ENCODE measurements at regions not wholly inside any gene's neighbourhood (a gene's known extent, or its start where the extent isn't known, plus 50 kb on each side); places are given as distances from the start of the nearest gene placed in this dataset.

DNA sequence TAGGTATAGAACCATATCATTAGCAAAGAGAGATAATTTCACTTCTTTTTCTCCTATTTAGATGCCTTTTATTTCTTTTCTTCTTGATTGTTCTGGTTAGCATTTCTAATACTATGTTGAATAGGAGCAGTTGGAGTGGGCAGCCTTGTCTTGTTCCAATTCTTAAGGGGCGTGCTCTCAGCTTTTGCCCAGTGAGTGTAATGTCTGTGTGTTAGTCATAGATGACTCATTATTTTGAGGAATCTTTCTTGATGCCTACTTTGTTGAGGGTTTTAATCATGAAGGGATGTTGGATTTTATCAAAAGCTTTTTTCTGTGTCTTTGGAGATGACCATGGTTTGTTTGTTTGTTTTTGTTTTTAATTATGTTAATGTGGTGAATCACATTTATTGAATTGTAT is 1453.1 kb upstream of the SLC39A10 start:
- Histone ChIP-seq H3K27me3 (no peaks in the 10 kb centered on the region), H3K36me3 (no peaks in the 10 kb centered on the region), H3K4me3 (no peak overlapping the region), H3K27ac (no peak overlapping the region), H3K4me1 (no peaks in the 10 kb centered on the region), H3K9me3 (no peaks in the 10 kb centered on the region)
- intact Hi-C loops (cut with DNase I; ENCODE audit: low total_unique reads) (no loop called here), in situ Hi-C loops (cut with MboI; ENCODE audit: low sequenced_read_pairs in 4 of 4) (no loop called here)
- ATAC-seq: no peak
- TF ChIP-seq POLR2A (IDR thresholded peaks at IDR 0.05): no peak
- TF ChIP-seq CTCF (IDR thresholded peaks at IDR 0.05 in 4 of 5, conservative IDR thresholded peaks at IDR 0.05 in 1 of 5): no peak
- no peak for DNase-seq

GRCh38 chr2:194182888-194183287 is 1474.1 kb upstream of the SLC39A10 start:
- Histone ChIP-seq H3K27ac (no peak overlapping the region), H3K36me3 (no peaks in the 10 kb centered on the region), H3K27me3 (no peaks in the 10 kb centered on the region), H3K9me3 (no peaks in the 10 kb centered on the region), H3K4me3 (no peak overlapping the region), H3K4me1 (no peaks in the 10 kb centered on the region)
- no peak for ATAC-seq
- in situ Hi-C loops (cut with MboI; ENCODE audit: low sequenced_read_pairs in 4 of 4) (no loop called here), intact Hi-C loops (cut with DNase I; ENCODE audit: low total_unique reads) (no loop called here)
- no peak for DNase-seq
- no peak for TF ChIP-seq POLR2A (IDR thresholded peaks at IDR 0.05)
- TF ChIP-seq CTCF (IDR thresholded peaks at IDR 0.05 in 4 of 5, conservative IDR thresholded peaks at IDR 0.05 in 1 of 5): no peak

- no peak for ATAC-seq
- intact Hi-C loops (cut with DNase I; ENCODE audit: low total_unique reads): no loop called here
- Histone ChIP-seq H3K36me3 (no peaks in the 10 kb centered on the region), H3K4me1 (no peaks in the 10 kb centered on the region), H3K9me3 (no peaks in the 10 kb centered on the region), H3K4me3 (no peak overlapping the region), H3K27ac (no peak overlapping the region), H3K27me3 (no peaks in the 10 kb centered on the region)
- no peak for DNase-seq
- TF ChIP-seq CTCF (IDR thresholded peaks at IDR 0.05 in 4 of 5, conservative IDR thresholded peaks at IDR 0.05 in 1 of 5) (no peak), POLR2A (IDR thresholded peaks at IDR 0.05) (no peak)
- in situ Hi-C loops (cut with MboI; ENCODE audit: low sequenced_read_pairs in 4 of 4): no loop called here
Observed at GRCh38 chr2:194176134-194176533, 1480.9 kb upstream of the SLC39A10 start.

DNA sequence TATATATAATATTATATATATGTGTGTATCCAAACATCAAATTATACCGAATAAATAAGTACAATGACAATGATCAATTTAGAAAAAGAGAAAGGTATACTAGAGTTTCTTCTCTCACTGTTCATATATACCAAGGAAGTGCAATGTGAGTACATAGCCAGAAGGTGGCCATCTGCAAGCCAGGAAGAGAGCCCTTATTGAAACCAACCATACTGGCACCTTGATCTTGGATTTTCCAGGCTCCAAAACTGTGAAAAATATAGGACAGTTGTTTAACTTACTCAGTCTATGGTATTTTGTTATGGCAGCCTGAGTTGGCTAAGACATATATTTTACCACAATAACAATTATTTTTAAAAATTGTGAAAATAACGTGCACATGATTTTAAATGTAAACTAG is 1490.2 kb upstream of the SLC39A10 start:
- intact Hi-C loops (cut with DNase I; ENCODE audit: low total_unique reads) (no loop called here), in situ Hi-C loops (cut with MboI; ENCODE audit: low sequenced_read_pairs in 4 of 4) (no loop called here)
- Histone ChIP-seq H3K27ac (no peak overlapping the region), H3K4me1 (no peaks in the 10 kb centered on the region), H3K9me3 (no peaks in the 10 kb centered on the region), H3K36me3 (no peaks in the 10 kb centered on the region), H3K27me3 (no peaks in the 10 kb centered on the region), H3K4me3 (no peak overlapping the region)
- ATAC-seq (no peak), DNase-seq (no peak)
- TF ChIP-seq POLR2A (IDR thresholded peaks at IDR 0.05) (no peak), CTCF (IDR thresholded peaks at IDR 0.05 in 4 of 5, conservative IDR thresholded peaks at IDR 0.05 in 1 of 5) (no peak)

DNA sequence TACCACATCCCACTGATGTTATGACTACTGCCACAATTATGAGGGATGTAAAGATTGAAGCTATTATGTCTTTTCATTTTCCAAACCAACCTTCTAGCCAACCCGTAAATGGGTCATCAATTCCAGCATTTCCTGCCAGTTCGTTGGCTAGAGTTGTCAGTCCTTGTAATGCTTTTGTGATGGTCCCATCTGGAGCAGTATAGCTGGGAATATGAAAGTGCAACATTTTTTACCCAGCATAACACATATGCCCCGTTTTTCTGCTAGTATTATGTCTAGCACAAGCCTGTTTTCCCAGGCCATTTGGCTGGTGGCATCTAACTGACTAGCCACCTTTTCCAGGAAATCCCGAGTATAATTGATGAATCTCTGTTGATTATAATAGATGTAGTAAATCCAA is 1501.6 kb upstream of the SLC39A10 start:
- DNase-seq (no peak), ATAC-seq (no peak)
- H3K9me3 ChIP-seq: no peaks in the 10 kb centered on the region
- TF ChIP-seq CTCF (IDR thresholded peaks at IDR 0.05 in 4 of 5, conservative IDR thresholded peaks at IDR 0.05 in 1 of 5) (no peak), POLR2A (IDR thresholded peaks at IDR 0.05) (no peak)
- no peak overlapping the region for H3K4me3 ChIP-seq
- in situ Hi-C loops (cut with MboI; ENCODE audit: low sequenced_read_pairs in 4 of 4): no loop called here
- H3K27me3 ChIP-seq: no peaks in the 10 kb centered on the region
- no peaks in the 10 kb centered on the region for H3K4me1 ChIP-seq
- no peaks in the 10 kb centered on the region for H3K36me3 ChIP-seq
- no peak overlapping the region for H3K27ac ChIP-seq
- intact Hi-C loops (cut with DNase I; ENCODE audit: low total_unique reads): no loop called here
